ENCODE measurements at regions not wholly inside any gene's neighbourhood (a gene's known extent, or its start where the extent isn't known, plus 50 kb on each side); places are given as distances from the start of the nearest gene placed in this dataset.
"Not testable (repeated sequence)": the region's sequence is repeated elsewhere in the genome, so short reads cannot be mapped to it uniquely, and the experiment has no call there.

GRCh38 chr9:17072563-17072962 lies 62.3 kb upstream of the CNTLN start:
- H3K9me3 Mint-ChIP-seq = peaks cover 0 to 13% (median 4%) of the 10 kb centered on the region in 3 donors
- H3K4me3 ChIP-seq (ENCODE audit: control insufficient read depth in 1 of 2, extremely low read depth in 1 of 2, low read length in 1 of 2); DNase-seq; H3K36me3 ChIP-seq (ENCODE audit: control insufficient read depth in 2 of 2, extremely low read depth in 1 of 2, insufficient read depth in 1 of 2, low read length in 1 of 2); H3K27ac ChIP-seq (ENCODE audit: low read length); H3K36me3 Mint-ChIP-seq; H3K27ac Mint-ChIP-seq; H3K27me3 Mint-ChIP-seq; H3K4me1 Mint-ChIP-seq; ATAC-seq (replicated peaks in 1 of 4); H3K4me1 ChIP-seq (ENCODE audit: control insufficient read depth in 1 of 2, extremely low read depth in 1 of 2, insufficient read depth in 2 of 2, low read length in 2 of 2); CTCF ChIA-PET; H3K27me3 ChIP-seq (replicated peaks in 1 of 2; ENCODE audit: control insufficient read depth in 2 of 2, extremely low read depth in 1 of 2, insufficient read depth in 2 of 2, low read length in 1 of 2); POLR2A ChIA-PET; H3K4me3 Mint-ChIP-seq; H3K9me3 ChIP-seq: not testable (repeated sequence)
- WGBS (ENCODE audit: insufficient coverage) = 95% methylated on average over 19 of the region's 22 CpGs

DNA sequence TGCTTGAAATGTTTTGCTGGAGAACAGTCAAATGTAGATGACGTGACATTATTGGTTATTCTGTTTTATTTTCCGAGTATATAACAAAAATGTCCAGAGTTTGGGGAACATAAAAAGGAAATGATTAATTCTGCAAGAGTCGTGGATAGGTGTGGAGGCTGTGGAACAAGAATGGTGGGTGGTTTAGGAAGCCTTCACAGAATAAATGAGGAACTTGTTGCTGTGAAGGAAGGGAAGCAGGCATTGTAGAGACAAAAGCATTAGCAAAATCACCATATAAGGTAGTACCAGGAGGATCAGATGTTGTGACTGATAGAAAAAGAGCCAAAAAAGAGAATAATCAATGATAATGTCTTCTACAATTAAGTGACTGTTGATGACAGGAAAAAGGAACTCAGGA lies 66.2 kb upstream of the CNTLN start:
- no peaks in the 10 kb centered on the region for H3K4me1 ChIP-seq (ENCODE audit: control insufficient read depth in 1 of 2, extremely low read depth in 1 of 2, insufficient read depth in 2 of 2, low read length in 2 of 2)
- H3K36me3 Mint-ChIP-seq = no peaks in the 10 kb centered on the region
- H3K27me3 Mint-ChIP-seq = no peaks in the 10 kb centered on the region
- no peak overlapping the region for H3K27ac ChIP-seq (ENCODE audit: low read length)
- H3K27me3 ChIP-seq (replicated peaks in 1 of 2; ENCODE audit: control insufficient read depth in 2 of 2, extremely low read depth in 1 of 2, insufficient read depth in 2 of 2, low read length in 1 of 2) = no peaks in the 10 kb centered on the region
- H3K36me3 ChIP-seq (ENCODE audit: control insufficient read depth in 2 of 2, extremely low read depth in 1 of 2, insufficient read depth in 1 of 2, low read length in 1 of 2) = no peaks in the 10 kb centered on the region
- H3K4me3 ChIP-seq (ENCODE audit: control insufficient read depth in 1 of 2, extremely low read depth in 1 of 2, low read length in 1 of 2) = no peak overlapping the region
- H3K4me1 Mint-ChIP-seq = no peaks in the 10 kb centered on the region
- H3K9me3 ChIP-seq = no peaks in the 10 kb centered on the region
- DNase-seq (no peak), ATAC-seq (replicated peaks in 1 of 4) (no peak)
- H3K9me3 Mint-ChIP-seq = peaks cover 0 to 7% (median 1%) of the 10 kb centered on the region in 3 donors
- H3K4me3 Mint-ChIP-seq = no peak overlapping the region
- 20% methylated on average over 3 of the region's 3 CpGs for WGBS (ENCODE audit: insufficient coverage)
- H3K27ac Mint-ChIP-seq = no peak overlapping the region
- ChIA-PET CTCF (no interaction called here), POLR2A (no interaction called here)

DNA sequence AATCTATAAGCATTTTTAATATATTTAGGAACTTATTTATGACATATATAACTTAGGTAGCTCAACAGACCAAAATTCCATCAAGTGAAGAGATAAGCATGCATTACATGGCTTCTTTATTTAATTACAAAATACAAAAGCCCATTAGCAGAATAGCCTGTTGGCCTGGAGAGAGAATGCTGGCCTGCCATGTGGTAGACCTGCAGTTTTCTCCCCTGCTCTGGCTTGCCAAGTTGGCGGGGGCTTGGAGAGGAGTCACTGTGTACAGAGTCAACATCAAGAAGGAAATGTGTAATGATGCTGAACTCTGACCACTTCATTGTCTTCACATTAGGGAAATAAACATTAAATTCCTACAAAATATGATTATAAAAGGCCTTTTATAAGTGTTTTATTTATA lies 69.8 kb upstream of the CNTLN start:
- H3K36me3 ChIP-seq (ENCODE audit: control insufficient read depth in 2 of 2, extremely low read depth in 1 of 2, insufficient read depth in 1 of 2, low read length in 1 of 2) = no peaks in the 10 kb centered on the region
- Mint-ChIP-seq H3K36me3 (no peaks in the 10 kb centered on the region), H3K27ac (no peak overlapping the region), H3K4me1 (no peaks in the 10 kb centered on the region), H3K27me3 (no peaks in the 10 kb centered on the region), H3K9me3 (peaks cover 0 to 5% (median 0%) of the 10 kb centered on the region in 3 donors), H3K4me3 (no peak overlapping the region)
- CTCF ChIA-PET = no interaction called here
- H3K27ac ChIP-seq (ENCODE audit: low read length) = no peak overlapping the region
- H3K27me3 ChIP-seq (replicated peaks in 1 of 2; ENCODE audit: control insufficient read depth in 2 of 2, extremely low read depth in 1 of 2, insufficient read depth in 2 of 2, low read length in 1 of 2) = no peaks in the 10 kb centered on the region
- ATAC-seq (replicated peaks in 1 of 4) (no peak), DNase-seq (no peak)
- H3K9me3 ChIP-seq = no peaks in the 10 kb centered on the region
- no CpG with 5 or more reads among the region's 1 CpG for WGBS (ENCODE audit: insufficient coverage)
- H3K4me1 ChIP-seq (ENCODE audit: control insufficient read depth in 1 of 2, extremely low read depth in 1 of 2, insufficient read depth in 2 of 2, low read length in 2 of 2) = no peaks in the 10 kb centered on the region
- no peak overlapping the region for H3K4me3 ChIP-seq (ENCODE audit: control insufficient read depth in 1 of 2, extremely low read depth in 1 of 2, low read length in 1 of 2)
- POLR2A ChIA-PET = no interaction called here

DNA sequence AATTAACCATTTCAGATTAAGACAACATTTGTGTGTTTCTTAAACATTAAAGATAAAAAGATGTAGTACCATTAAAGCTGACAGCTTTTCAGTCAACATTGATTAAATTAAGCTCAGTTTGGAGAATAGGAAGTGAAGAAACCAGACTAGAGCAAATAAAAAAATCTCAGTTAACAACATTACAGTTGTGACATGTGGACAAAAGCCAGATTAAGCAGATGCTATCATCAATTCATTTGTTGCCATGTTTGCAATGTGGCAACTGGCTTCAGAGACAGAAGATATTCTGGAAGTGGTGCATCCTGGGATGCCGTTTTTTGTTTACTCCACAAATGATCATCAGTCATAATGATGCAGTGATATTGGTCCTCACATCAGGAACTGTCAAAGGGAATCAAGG lies 70.3 kb upstream of the CNTLN start:
- peaks cover 0 to 5% (median 0%) of the 10 kb centered on the region in 3 donors for H3K9me3 Mint-ChIP-seq
- H3K27ac Mint-ChIP-seq = no peak overlapping the region
- DNase-seq (no peak), ATAC-seq (replicated peaks in 1 of 4) (no peak)
- H3K4me1 Mint-ChIP-seq = no peaks in the 10 kb centered on the region
- no CpG with 5 or more reads among the region's 1 CpG for WGBS (ENCODE audit: insufficient coverage)
- H3K36me3 ChIP-seq (ENCODE audit: control insufficient read depth in 2 of 2, extremely low read depth in 1 of 2, insufficient read depth in 1 of 2, low read length in 1 of 2) = no peaks in the 10 kb centered on the region
- no peaks in the 10 kb centered on the region for H3K4me1 ChIP-seq (ENCODE audit: control insufficient read depth in 1 of 2, extremely low read depth in 1 of 2, insufficient read depth in 2 of 2, low read length in 2 of 2)
- H3K36me3 Mint-ChIP-seq = no peaks in the 10 kb centered on the region
- H3K9me3 ChIP-seq = no peaks in the 10 kb centered on the region
- no peak overlapping the region for H3K4me3 Mint-ChIP-seq
- POLR2A ChIA-PET = no interaction called here
- no peak overlapping the region for H3K27ac ChIP-seq (ENCODE audit: low read length)
- H3K27me3 ChIP-seq (replicated peaks in 1 of 2; ENCODE audit: control insufficient read depth in 2 of 2, extremely low read depth in 1 of 2, insufficient read depth in 2 of 2, low read length in 1 of 2) = no peaks in the 10 kb centered on the region
- H3K27me3 Mint-ChIP-seq = no peaks in the 10 kb centered on the region
- CTCF ChIA-PET = no interaction called here
- no peak overlapping the region for H3K4me3 ChIP-seq (ENCODE audit: control insufficient read depth in 1 of 2, extremely low read depth in 1 of 2, low read length in 1 of 2)

DNA sequence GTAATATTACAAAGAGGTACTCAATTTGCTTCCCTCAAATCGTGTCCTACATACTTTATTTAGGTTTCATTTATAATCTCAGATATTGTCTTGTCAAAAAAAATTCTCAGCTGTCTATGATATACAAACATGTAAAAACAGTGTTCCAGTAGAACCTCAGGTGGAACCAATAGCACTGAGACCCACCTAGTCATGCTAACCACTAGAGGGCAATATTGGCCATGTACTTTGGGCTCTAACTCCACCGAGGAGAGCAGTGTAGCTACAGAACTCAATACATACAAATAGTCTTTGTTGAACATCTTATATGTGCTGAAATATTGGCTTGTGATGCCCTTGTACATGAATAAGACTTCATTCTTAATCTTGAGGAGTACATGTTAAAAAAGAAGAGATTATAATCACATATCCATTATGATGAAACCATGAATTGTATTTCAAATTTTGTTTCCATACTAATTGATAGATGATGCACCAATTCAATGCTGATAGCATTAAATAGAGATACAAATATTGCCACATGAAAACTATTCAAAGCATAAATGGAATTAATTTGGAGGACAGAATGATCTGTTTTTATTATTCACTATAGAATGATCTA lies 71.2 kb upstream of the CNTLN start:
- H3K27ac Mint-ChIP-seq = no peak overlapping the region
- DNase-seq = peak in 1 of 35 experiments; percentile 20

DNA sequence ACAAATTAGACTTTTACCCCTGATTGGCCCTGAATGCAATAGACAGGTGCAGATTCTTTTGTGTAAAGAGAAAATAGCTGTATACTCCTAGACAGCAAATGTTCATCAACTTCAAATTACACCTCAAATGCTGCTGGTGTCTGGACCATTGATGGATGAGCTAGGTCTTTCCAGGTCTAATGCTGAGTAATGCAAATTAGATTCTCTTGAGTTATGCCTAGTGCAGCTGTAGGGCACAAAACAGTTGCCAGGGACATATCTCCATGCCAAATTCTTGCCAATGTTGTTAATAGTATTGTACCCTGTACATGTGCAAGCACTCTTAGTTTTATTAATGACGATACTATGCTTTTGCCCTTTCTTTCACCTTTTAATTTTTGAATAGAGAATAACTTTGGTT lies 72.3 kb upstream of the CNTLN start:
- H3K27ac Mint-ChIP-seq = no peak overlapping the region
- POLR2A ChIA-PET = no interaction called here
- CTCF ChIA-PET = interaction anchor here in 1 of 2 donors (0.6 kb wide), 1 partner anchor 44 kb away, joined by 3 read pairs; no protein-coding TSS in a partner anchor

More for the DNA sequence above, 71.2 kb upstream of the CNTLN start:
- ATAC-seq (replicated peaks in 1 of 4) = no peak
- Mint-ChIP-seq H3K36me3 (no peaks in the 10 kb centered on the region), H3K27me3 (no peaks in the 10 kb centered on the region), H3K4me3 (no peak overlapping the region), H3K4me1 (no peaks in the 10 kb centered on the region), H3K9me3 (peaks cover 0 to 2% (median 0%) of the 10 kb centered on the region in 3 donors)
- Histone ChIP-seq H3K36me3 (ENCODE audit: control insufficient read depth in 2 of 2, extremely low read depth in 1 of 2, insufficient read depth in 1 of 2, low read length in 1 of 2) (no peaks in the 10 kb centered on the region), H3K27me3 (replicated peaks in 1 of 2; ENCODE audit: control insufficient read depth in 2 of 2, extremely low read depth in 1 of 2, insufficient read depth in 2 of 2, low read length in 1 of 2) (no peaks in the 10 kb centered on the region), H3K4me3 (ENCODE audit: control insufficient read depth in 1 of 2, extremely low read depth in 1 of 2, low read length in 1 of 2) (no peak overlapping the region), H3K4me1 (ENCODE audit: control insufficient read depth in 1 of 2, extremely low read depth in 1 of 2, insufficient read depth in 2 of 2, low read length in 2 of 2) (no peaks in the 10 kb centered on the region), H3K9me3 (no peaks in the 10 kb centered on the region), H3K27ac (ENCODE audit: low read length) (no peak overlapping the region)
- ChIA-PET POLR2A (no interaction called here), CTCF (interaction anchor here in 1 of 2 donors (1.0 kb wide), 1 partner anchor 339 kb away, joined by 3 read pairs; no protein-coding TSS in a partner anchor)
- WGBS (ENCODE audit: insufficient coverage) = no CpG with 5 or more reads among the region's 2 CpGs

DNA sequence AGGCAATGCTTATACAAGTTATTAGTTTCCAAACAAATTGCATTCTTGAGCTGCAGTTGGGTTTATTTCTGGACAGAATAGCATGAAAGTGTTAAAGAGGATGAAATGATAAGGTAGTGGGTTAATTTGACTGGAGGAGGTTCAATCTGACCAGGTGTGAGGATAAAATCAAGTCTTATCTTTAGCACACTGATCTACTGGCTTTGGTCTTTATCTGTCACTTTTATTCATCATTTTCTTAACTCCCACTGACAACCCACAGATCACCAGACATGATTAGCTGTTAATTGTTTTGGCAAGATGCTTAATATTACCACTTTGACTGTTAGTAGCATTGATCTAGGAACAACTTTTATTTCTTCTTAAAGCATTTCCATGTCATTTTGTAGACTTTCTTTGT lies 74.4 kb upstream of the CNTLN start:
- Histone ChIP-seq H3K36me3 (ENCODE audit: control insufficient read depth in 2 of 2, extremely low read depth in 1 of 2, insufficient read depth in 1 of 2, low read length in 1 of 2) (no peaks in the 10 kb centered on the region), H3K4me3 (ENCODE audit: control insufficient read depth in 1 of 2, extremely low read depth in 1 of 2, low read length in 1 of 2) (no peak overlapping the region), H3K27me3 (replicated peaks in 1 of 2; ENCODE audit: control insufficient read depth in 2 of 2, extremely low read depth in 1 of 2, insufficient read depth in 2 of 2, low read length in 1 of 2) (no peaks in the 10 kb centered on the region), H3K4me1 (ENCODE audit: control insufficient read depth in 1 of 2, extremely low read depth in 1 of 2, insufficient read depth in 2 of 2, low read length in 2 of 2) (no peaks in the 10 kb centered on the region), H3K27ac (ENCODE audit: low read length) (no peak overlapping the region), H3K9me3 (no peaks in the 10 kb centered on the region)
- H3K36me3 Mint-ChIP-seq = no peaks in the 10 kb centered on the region
- peaks cover 0 to 5% (median 0%) of the 10 kb centered on the region in 3 donors for H3K9me3 Mint-ChIP-seq
- no peaks in the 10 kb centered on the region for H3K27me3 Mint-ChIP-seq
- no peaks in the 10 kb centered on the region for H3K4me1 Mint-ChIP-seq
- POLR2A ChIA-PET = no interaction called here
- H3K27ac Mint-ChIP-seq = no peak overlapping the region
- ATAC-seq (replicated peaks in 1 of 4) = no peak
- CTCF ChIA-PET = no interaction called here
- DNase-seq = no peak
- no peak overlapping the region for H3K4me3 Mint-ChIP-seq

More for the DNA sequence above, 72.3 kb upstream of the CNTLN start:
- Mint-ChIP-seq H3K36me3 (no peaks in the 10 kb centered on the region), H3K9me3 (no peaks in the 10 kb centered on the region), H3K4me3 (no peak overlapping the region), H3K4me1 (no peaks in the 10 kb centered on the region), H3K27me3 (no peaks in the 10 kb centered on the region)
- H3K36me3 ChIP-seq (ENCODE audit: control insufficient read depth in 2 of 2, extremely low read depth in 1 of 2, insufficient read depth in 1 of 2, low read length in 1 of 2) = no peaks in the 10 kb centered on the region
- no peak overlapping the region for H3K4me3 ChIP-seq (ENCODE audit: control insufficient read depth in 1 of 2, extremely low read depth in 1 of 2, low read length in 1 of 2)
- H3K4me1 ChIP-seq (ENCODE audit: control insufficient read depth in 1 of 2, extremely low read depth in 1 of 2, insufficient read depth in 2 of 2, low read length in 2 of 2) = no peaks in the 10 kb centered on the region
- ATAC-seq (replicated peaks in 1 of 4) (no peak), DNase-seq (no peak)
- no peaks in the 10 kb centered on the region for H3K9me3 ChIP-seq
- no peaks in the 10 kb centered on the region for H3K27me3 ChIP-seq (replicated peaks in 1 of 2; ENCODE audit: control insufficient read depth in 2 of 2, extremely low read depth in 1 of 2, insufficient read depth in 2 of 2, low read length in 1 of 2)
- no peak overlapping the region for H3K27ac ChIP-seq (ENCODE audit: low read length)
- WGBS (ENCODE audit: insufficient coverage) = no CpG with 5 or more reads among the region's 1 CpG
